B cell (primary cell): ENCODE measurements at regions not wholly inside any gene's neighbourhood (a gene's known extent, or its start where the extent isn't known, plus 50 kb on each side); places are given as distances from the start of the nearest gene placed in this dataset.

Experiments
- ATAC-seq: fragments of 200-7000 bp; cut with Tn5 transposase; one replicate; pipeline ENCODE4 v1.10.0; 2021; ENCODE audit warnings: low read depth, mild to moderate bottlenecking, moderate number of reproducible peaks, moderate library complexity
- CTCF ChIA-PET: fragments of 350-600 bp; sonication (Branson Sonifier 250); formaldehyde crosslinking; loops from one replicate; lab custom pipeline; 2021; ENCODE audit warnings: antibody characterized with exemption, inconsistent platforms; lab: Charles Lee
- POLR2A ChIA-PET: fragments of 350-600 bp; sonication (Branson Sonifier 250); formaldehyde crosslinking; loops from one replicate; lab custom pipeline; 2021; ENCODE audit warnings: antibody characterized with exemption; lab: Charles Lee
- DNase-seq: peaks from one replicate; pipeline ENCODE4 v3.0.0; 2013
- H2AFZ ChIP-seq: 2 replicates; pipeline ENCODE4 v1.6.1; 2012; ENCODE audit warnings: mild to moderate bottlenecking, low read depth, low read length; ENCODE audit not compliant: insufficient read depth, poor library complexity, severe bottlenecking
- H3K27ac ChIP-seq, 2 donors: 1 replicate in 1 of 2; 2 replicates in 1 of 2; pipeline ENCODE4 v1.5.1; 2012 to 2013; ENCODE audit warnings: low read length in 2 of 2, mild to moderate bottlenecking in 2 of 2, moderate library complexity in 1 of 2
- H3K27me3 ChIP-seq, 4 experiments: fragments of 200-600 bp in 1 of 4; sonication (generic) in 1 of 4; replicated peaks in 1 of 4; 1 replicate in 2 of 4; 2 replicates in 2 of 4; pipeline versions ENCODE4 v1.6.1 to v1.7.0; 2013 to 2016; ENCODE audit warnings: low read length in 3 of 4, mild to moderate bottlenecking in 2 of 4, mixed read lengths in 1 of 4, moderate library complexity in 1 of 4; ENCODE audit not compliant: insufficient read depth in 4 of 4, control insufficient read depth in 3 of 4; ENCODE audit errors: control extremely low read depth in 1 of 4
- H3K36me3 ChIP-seq, 2 experiments: replicated peaks in 1 of 2; 1 replicate in 1 of 2; 2 replicates in 1 of 2; pipeline versions ENCODE4 v1.6.1 to v1.7.1; 2013; ENCODE audit warnings: low read length in 1 of 2; ENCODE audit not compliant: insufficient read depth in 2 of 2, control insufficient read depth in 1 of 2; ENCODE audit errors: control extremely low read depth in 1 of 2, extremely low read depth in 1 of 2
- H3K4me1 ChIP-seq, 2 donors: fragments of 200-600 bp in 1 of 2; sonication (generic) in 1 of 2; 1 replicate in 1 of 2; 2 replicates in 1 of 2; pipeline versions ENCODE4 v1.5.1 to v1.6.1; 2013 to 2017; ENCODE audit warnings: low read length in 2 of 2; ENCODE audit not compliant: control insufficient read depth in 2 of 2, insufficient read depth in 2 of 2
- H3K4me2 ChIP-seq: replicated peaks from 2 replicates; pipeline ENCODE3; 2012; ENCODE audit warnings: mild to moderate bottlenecking, low read depth, low read length; ENCODE audit not compliant: poor library complexity, severe bottlenecking
- H3K4me3 ChIP-seq, 5 experiments: fragments of 200-600 bp in 1 of 5; sonication (generic) in 1 of 5; 1 replicate in 3 of 5; 2 replicates in 2 of 5; pipeline versions ENCODE4 v1.5.1 to v1.7.0; 2011 to 2016; ENCODE audit warnings: low read length in 4 of 5, mild to moderate bottlenecking in 4 of 5, low read depth in 2 of 5, control low read depth in 1 of 5, moderate library complexity in 1 of 5; ENCODE audit not compliant: insufficient read depth in 1 of 5; ENCODE audit errors: control extremely low read depth in 1 of 5, extremely low read depth in 1 of 5
- H3K79me2 ChIP-seq: fragments of 200-600 bp; sonication (generic); one replicate; pipeline ENCODE4 v1.6.0; 2016; ENCODE audit warnings: low read length; ENCODE audit not compliant: control insufficient read depth, insufficient read depth
- H3K9ac ChIP-seq: fragments of 200-600 bp; sonication (generic); 2 replicates; pipeline ENCODE4 v1.6.1; 2017; ENCODE audit warnings: mild to moderate bottlenecking, low read length, moderate library complexity
- H3K9me3 ChIP-seq, 3 donors: one replicate each; pipeline versions ENCODE4 v1.6.1 to v1.7.1; 2013; ENCODE audit warnings: low read length in 2 of 3; ENCODE audit not compliant: control insufficient read depth in 2 of 3, insufficient read depth in 1 of 3; ENCODE audit errors: control extremely low read depth in 1 of 3
- H4K20me1 ChIP-seq: 2 replicates; pipeline ENCODE4 v1.6.0; 2012; ENCODE audit warnings: mild to moderate bottlenecking, low read length; ENCODE audit not compliant: insufficient read depth, control insufficient read depth, poor library complexity, severe bottlenecking
- H3K27ac Mint-ChIP-seq: one replicate; pipeline ENCODE4 v1.8.0; 2021; ENCODE audit warnings: mixed read lengths
- H3K27me3 Mint-ChIP-seq: one replicate; pipeline ENCODE4 v1.8.0; 2021; ENCODE audit warnings: mixed read lengths
- H3K4me1 Mint-ChIP-seq: one replicate; pipeline ENCODE4 v1.8.0; 2021; ENCODE audit warnings: mixed read lengths
- H3K4me3 Mint-ChIP-seq: one replicate; pipeline ENCODE4 v1.8.0; 2021; ENCODE audit warnings: mixed read lengths
- H3K9me3 Mint-ChIP-seq: one replicate; pipeline ENCODE4 v1.8.0; 2022; ENCODE audit warnings: mixed read lengths; ENCODE audit not compliant: insufficient read depth
- EZH2 ChIP-seq: IDR thresholded peaks from 2 replicates; pipeline ENCODE4 v1.6.1; 2012; ENCODE audit warnings: borderline replicate concordance, low read depth, mild to moderate bottlenecking, moderate library complexity, low read length; ENCODE audit not compliant: insufficient read depth, poor library complexity, severe bottlenecking
- WGBS: methylation state at CpG from one replicate; pipeline ENCODE4 v1.1.5; 2013; ENCODE audit warnings: missing lambda C conversion rate; ENCODE audit not compliant: insufficient coverage; 5-methylcytosine and 5-hydroxymethylcytosine counted together
- intact Hi-C: fragments of 100-400 bp; cut with micrococcal nuclease; formaldehyde crosslinking; loops from one replicate; pipeline ENCODE4 v1.10.0; 2022
- TF ChIP-seq, protein P1 (sequence below): fragments of 200-600 bp; IDR thresholded peaks from one replicate; pipeline ENCODE4 v1.8.0; 2022; ENCODE audit warnings: antibody characterized with exemption, mild to moderate bottlenecking

DNA sequence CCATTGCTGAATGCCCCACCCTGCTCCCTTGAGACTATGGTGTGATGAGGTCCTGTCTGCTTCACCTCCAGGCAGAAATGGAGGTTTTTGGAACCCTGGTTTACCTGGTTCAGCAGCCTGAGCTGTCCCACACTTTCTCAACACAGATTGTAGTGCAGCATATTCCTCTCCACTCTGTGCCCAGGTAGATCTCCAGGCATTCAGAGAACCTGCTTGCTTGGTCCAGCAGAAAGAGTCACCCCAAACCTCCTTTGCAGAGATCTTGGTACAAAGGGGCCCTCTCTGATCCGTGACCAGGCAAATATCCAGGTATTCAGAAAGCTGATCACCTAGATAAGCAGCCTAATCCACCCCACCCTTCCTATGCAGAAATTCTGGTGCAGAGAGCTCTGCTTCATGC is 1288.2 kb upstream of the CRIM1 start:
- no peak overlapping the region for H3K27ac Mint-ChIP-seq
- WGBS, result 91% methylated on average over 1 of the region's 1 CpG

DNA sequence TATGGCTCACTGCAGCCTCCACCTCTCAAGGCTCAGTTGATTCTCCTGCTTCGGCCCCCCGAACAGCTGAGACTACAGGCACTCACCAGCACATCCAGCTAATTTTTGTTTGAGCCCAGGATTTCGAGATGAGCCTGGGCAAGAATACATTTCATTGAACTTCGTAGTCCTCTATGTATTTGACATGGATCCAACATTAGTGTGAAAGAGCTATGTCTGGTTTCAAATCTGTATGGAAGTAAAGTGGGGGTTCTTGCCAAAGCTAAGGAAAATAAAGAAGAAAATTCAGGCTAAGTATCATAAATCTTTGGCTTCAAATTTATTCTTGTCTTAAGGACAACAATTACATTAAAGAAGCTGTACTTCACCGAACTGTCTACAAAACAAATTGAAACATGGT is 1291.7 kb upstream of the CRIM1 start:
- Mint-ChIP-seq H3K4me3 (no peak overlapping the region), H3K9me3 (no peaks in the 10 kb centered on the region), H3K4me1 (no peaks in the 10 kb centered on the region), H3K27me3 (no peaks in the 10 kb centered on the region), H3K27ac (no peak overlapping the region)
- no peak overlapping the region for H3K9ac ChIP-seq
- ATAC-seq (no peak), DNase-seq (no peak)
- H3K9me3 ChIP-seq, result peaks cover 0 to 8% (median 0%) of the 10 kb centered on the region in 3 donors
- WGBS, result 82% methylated on average over 3 of the region's 5 CpGs
- no peak overlapping the region for H3K4me2 ChIP-seq
- H3K27me3 ChIP-seq, result no peaks in the 10 kb centered on the region
- no peaks in the 10 kb centered on the region for H3K36me3 ChIP-seq
- no peak for TF ChIP-seq EZH2
- TF ChIP-seq, protein P1, sequence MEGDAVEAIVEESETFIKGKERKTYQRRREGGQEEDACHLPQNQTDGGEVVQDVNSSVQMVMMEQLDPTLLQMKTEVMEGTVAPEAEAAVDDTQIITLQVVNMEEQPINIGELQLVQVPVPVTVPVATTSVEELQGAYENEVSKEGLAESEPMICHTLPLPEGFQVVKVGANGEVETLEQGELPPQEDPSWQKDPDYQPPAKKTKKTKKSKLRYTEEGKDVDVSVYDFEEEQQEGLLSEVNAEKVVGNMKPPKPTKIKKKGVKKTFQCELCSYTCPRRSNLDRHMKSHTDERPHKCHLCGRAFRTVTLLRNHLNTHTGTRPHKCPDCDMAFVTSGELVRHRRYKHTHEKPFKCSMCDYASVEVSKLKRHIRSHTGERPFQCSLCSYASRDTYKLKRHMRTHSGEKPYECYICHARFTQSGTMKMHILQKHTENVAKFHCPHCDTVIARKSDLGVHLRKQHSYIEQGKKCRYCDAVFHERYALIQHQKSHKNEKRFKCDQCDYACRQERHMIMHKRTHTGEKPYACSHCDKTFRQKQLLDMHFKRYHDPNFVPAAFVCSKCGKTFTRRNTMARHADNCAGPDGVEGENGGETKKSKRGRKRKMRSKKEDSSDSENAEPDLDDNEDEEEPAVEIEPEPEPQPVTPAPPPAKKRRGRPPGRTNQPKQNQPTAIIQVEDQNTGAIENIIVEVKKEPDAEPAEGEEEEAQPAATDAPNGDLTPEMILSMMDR, result no peak
- no peaks in the 10 kb centered on the region for H3K4me1 ChIP-seq
- no peaks in the 10 kb centered on the region for H4K20me1 ChIP-seq
- CTCF ChIA-PET, result no interaction called here
- no peak overlapping the region for H3K4me3 ChIP-seq
- POLR2A ChIA-PET, result no interaction called here
- H3K27ac ChIP-seq, result no peak overlapping the region
- H3K79me2 ChIP-seq, result no peaks in the 10 kb centered on the region
- intact Hi-C loops, result no loop called here
- H2AFZ ChIP-seq, result no peak overlapping the region

More for the DNA sequence above, 1288.2 kb upstream of the CRIM1 start:
- CTCF ChIA-PET, result no interaction called here
- no peaks in the 10 kb centered on the region for H3K4me1 Mint-ChIP-seq
- TF ChIP-seq, protein P1, result no peak
- TF ChIP-seq EZH2, result no peak
- DNase-seq (no peak), ATAC-seq (no peak)
- intact Hi-C loops, result no loop called here
- Histone ChIP-seq H4K20me1 (no peaks in the 10 kb centered on the region), H3K4me3 (no peak overlapping the region), H3K27me3 (no peaks in the 10 kb centered on the region), H3K79me2 (no peaks in the 10 kb centered on the region), H3K4me2 (no peak overlapping the region), H3K27ac (no peak overlapping the region), H3K36me3 (no peaks in the 10 kb centered on the region), H2AFZ (no peak overlapping the region), H3K9ac (no peak overlapping the region), H3K9me3 (peaks cover 0 to 8% (median 0%) of the 10 kb centered on the region in 3 donors), H3K4me1 (no peaks in the 10 kb centered on the region)
- POLR2A ChIA-PET, result no interaction called here
- no peaks in the 10 kb centered on the region for H3K27me3 Mint-ChIP-seq
- no peak overlapping the region for H3K4me3 Mint-ChIP-seq
- H3K9me3 Mint-ChIP-seq, result peaks cover 10% of the 10 kb centered on the region
